ENCODE measurements at regions not wholly inside any gene's neighbourhood (a gene's known extent, or its start where the extent isn't known, plus 50 kb on each side); places are given as distances from the start of the nearest gene placed in this dataset.

DNA sequence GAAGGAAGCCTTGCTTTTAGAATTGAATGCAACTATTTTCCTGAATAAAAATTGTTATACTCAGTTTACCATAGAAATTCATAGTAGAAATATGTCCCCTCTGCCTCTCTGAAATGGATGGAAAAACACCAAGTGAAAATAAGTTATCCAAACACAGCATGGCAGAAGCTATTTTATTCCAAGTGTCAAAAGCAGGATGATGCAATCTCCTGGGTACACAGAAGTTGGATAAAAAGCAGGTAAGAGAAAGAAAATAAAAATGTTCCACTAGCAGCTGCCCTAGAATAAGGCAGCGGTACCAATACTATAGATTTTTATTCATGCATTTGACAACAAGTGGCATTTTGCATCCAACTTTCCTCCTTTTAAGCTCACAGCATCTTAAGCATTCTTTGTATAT, 89.0 kb upstream of the TENT5D start:
- CTCF ChIA-PET = no interaction called here
- intact Hi-C loops (cut with DNase I, micrococcal nuclease) = no loop called here
- H3K9me3 ChIP-seq (ENCODE audit: control insufficient read depth in 1 of 2, insufficient read depth in 1 of 2, low read length in 2 of 2) = peaks cover 0 to 7% of the 10 kb centered on the region in 2 experiments

GRCh38 chrX:80334583-80334982, 85.7 kb upstream of the TENT5D start:
- POLR2A ChIA-PET = no interaction called here

More for the DNA sequence above, 89.0 kb upstream of the TENT5D start:
- Mint-ChIP-seq H3K36me3 (ENCODE audit: low read depth) (no peaks in the 10 kb centered on the region), H3K27ac (no peak overlapping the region), H3K4me1 (ENCODE audit: low read depth) (no peaks in the 10 kb centered on the region), H3K9me3 (no peaks in the 10 kb centered on the region), H3K27me3 (no peaks in the 10 kb centered on the region), H3K4me3 (no peak overlapping the region)
- DNase-seq = no peak
- H3K4me3 ChIP-seq (ENCODE audit: low read length) = no peak overlapping the region
- no peak for TF ChIP-seq CTCF (IDR thresholded peaks at IDR 0.05)
- H3K27me3 ChIP-seq (ENCODE audit: control insufficient read depth in 1 of 2, insufficient read depth in 2 of 2, low read length in 2 of 2) = no peaks in the 10 kb centered on the region
- H3K27ac ChIP-seq (ENCODE audit: low read depth in 1 of 2, low read length in 2 of 2) = no peak overlapping the region
- H3K4me1 ChIP-seq (ENCODE audit: insufficient read depth, low read length) = no peaks in the 10 kb centered on the region
- no peak for ATAC-seq (ENCODE audit: poor library complexity)
- H3K36me3 ChIP-seq (ENCODE audit: insufficient read depth, low read length) = no peaks in the 10 kb centered on the region
- POLR2A ChIA-PET = no interaction called here

GRCh38 chrX:80335062-80335830, 85.0 kb upstream of the TENT5D start:
- ChIA-PET CTCF (no interaction called here), POLR2A (no interaction called here)
- H3K9me3 Mint-ChIP-seq = no peaks in the 10 kb centered on the region
- Histone ChIP-seq H3K4me1 (ENCODE audit: insufficient read depth, low read length) (no peaks in the 10 kb centered on the region), H3K27ac (ENCODE audit: low read depth in 1 of 2, low read length in 2 of 2) (no peak overlapping the region), H3K4me3 (ENCODE audit: low read length) (peak overlapping the region; percentile 5), H3K9me3 (ENCODE audit: control insufficient read depth in 1 of 2, insufficient read depth in 1 of 2, low read length in 2 of 2) (peaks cover 0 to 7% of the 10 kb centered on the region in 2 experiments), H3K27me3 (ENCODE audit: control insufficient read depth in 1 of 2, insufficient read depth in 2 of 2, low read length in 2 of 2) (no peaks in the 10 kb centered on the region), H3K36me3 (ENCODE audit: insufficient read depth, low read length) (no peaks in the 10 kb centered on the region)
- intact Hi-C loops (cut with DNase I, micrococcal nuclease) = no loop called here
- no peaks in the 10 kb centered on the region for H3K4me1 Mint-ChIP-seq (ENCODE audit: low read depth)
- H3K36me3 Mint-ChIP-seq (ENCODE audit: low read depth) = no peaks in the 10 kb centered on the region
- no peaks in the 10 kb centered on the region for H3K27me3 Mint-ChIP-seq
- H3K27ac Mint-ChIP-seq = no peak overlapping the region
- ATAC-seq (ENCODE audit: poor library complexity) (no peak), DNase-seq (peak in 6 of 14 experiments; percentile 0 to 25 (median 6))
- TF ChIP-seq CTCF (IDR thresholded peaks at IDR 0.05) = no peak
- H3K4me3 Mint-ChIP-seq = no peak overlapping the region

More at GRCh38 chrX:80334583-80334982, 85.7 kb upstream of the TENT5D start:
- Mint-ChIP-seq H3K27ac (no peak overlapping the region), H3K9me3 (no peaks in the 10 kb centered on the region), H3K4me1 (ENCODE audit: low read depth) (no peaks in the 10 kb centered on the region), H3K27me3 (no peaks in the 10 kb centered on the region), H3K36me3 (ENCODE audit: low read depth) (no peaks in the 10 kb centered on the region), H3K4me3 (no peak overlapping the region)
- no peaks in the 10 kb centered on the region for H3K4me1 ChIP-seq (ENCODE audit: insufficient read depth, low read length)
- H3K4me3 ChIP-seq (ENCODE audit: low read length) = no peak overlapping the region
- peaks cover 0 to 7% of the 10 kb centered on the region in 2 experiments for H3K9me3 ChIP-seq (ENCODE audit: control insufficient read depth in 1 of 2, insufficient read depth in 1 of 2, low read length in 2 of 2)
- ATAC-seq (ENCODE audit: poor library complexity) (no peak), DNase-seq (no peak)
- no peak for TF ChIP-seq CTCF (IDR thresholded peaks at IDR 0.05)
- intact Hi-C loops (cut with DNase I, micrococcal nuclease) = no loop called here
- no peaks in the 10 kb centered on the region for H3K36me3 ChIP-seq (ENCODE audit: insufficient read depth, low read length)
- CTCF ChIA-PET = no interaction called here
- H3K27ac ChIP-seq (ENCODE audit: low read depth in 1 of 2, low read length in 2 of 2) = no peak overlapping the region
- H3K27me3 ChIP-seq (ENCODE audit: control insufficient read depth in 1 of 2, insufficient read depth in 2 of 2, low read length in 2 of 2) = no peaks in the 10 kb centered on the region
